ENCODE measurements at regions not wholly inside any gene's neighbourhood (a gene's known extent, or its start where the extent isn't known, plus 50 kb on each side); places are given as distances from the start of the nearest gene placed in this dataset.
A peak's percentile ranks its signal among the peaks of the same experiment; 100 is the strongest.
"Not testable (repeated sequence)": the region's sequence is repeated elsewhere in the genome, so short reads cannot be mapped to it uniquely, and the experiment has no call there.

DNA sequence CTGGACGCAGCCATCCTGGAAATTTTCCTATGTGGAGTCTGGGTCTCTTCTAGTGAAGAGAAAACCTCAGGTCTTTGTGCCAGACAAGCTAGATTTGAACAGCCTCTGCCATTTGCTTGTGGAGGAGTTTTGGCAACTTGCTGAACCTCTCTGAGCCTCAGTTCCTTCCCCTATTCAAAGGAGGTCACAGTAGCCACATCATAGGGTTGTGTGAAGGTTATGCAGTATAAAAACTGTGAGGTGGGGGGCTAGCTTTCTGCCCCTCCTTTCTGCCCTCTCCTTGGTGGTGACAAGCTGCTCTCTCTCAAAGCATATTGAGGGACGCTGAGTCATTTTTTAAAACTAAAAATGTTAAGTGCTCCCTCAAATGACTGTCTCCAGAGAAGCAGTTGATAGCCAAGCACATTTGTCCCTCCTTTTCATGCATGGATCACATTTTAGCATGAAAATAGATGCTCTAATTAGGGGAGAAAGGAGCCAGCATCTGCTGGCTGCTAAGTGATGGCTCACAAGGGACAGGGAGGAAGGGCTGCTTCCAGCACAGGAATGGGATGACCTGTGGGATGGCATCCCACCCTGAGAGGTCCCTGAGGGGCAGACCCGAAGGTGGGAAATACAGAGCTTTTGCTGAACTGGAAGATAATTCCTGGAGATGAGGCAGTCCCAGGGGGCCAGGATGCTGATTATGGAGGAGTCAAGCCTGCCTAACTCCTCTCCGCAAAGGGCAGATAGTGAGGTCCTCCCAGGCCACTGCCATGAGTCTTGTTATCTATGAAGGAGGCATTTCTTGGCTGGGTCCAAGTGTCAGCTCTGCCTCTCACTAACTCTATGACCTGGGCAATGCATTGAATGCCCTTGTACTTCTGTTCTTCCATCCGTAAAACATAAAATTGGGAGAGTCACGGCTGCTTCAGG is 218.8 kb downstream of the RAB11FIP4 start:
- DNase-seq = no peak

DNA sequence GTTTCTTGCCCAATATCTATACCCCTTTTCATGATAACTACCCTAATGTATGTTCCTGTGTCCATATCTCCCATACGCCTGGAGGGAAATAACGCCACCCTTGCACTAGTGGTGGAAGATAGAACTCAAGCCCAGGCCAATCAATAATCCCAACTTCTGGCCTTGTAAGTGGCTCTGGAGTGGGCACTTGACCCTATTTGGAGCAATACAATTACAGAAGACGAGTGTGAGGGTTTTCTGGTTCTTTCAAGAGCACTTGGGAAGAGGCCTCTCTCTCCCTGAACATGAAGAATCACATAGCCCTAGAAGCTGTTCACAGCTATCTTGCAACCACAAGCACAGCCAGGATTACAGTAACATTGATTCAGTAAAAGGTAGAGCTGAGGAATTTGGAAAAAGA is 217.9 kb downstream of the RAB11FIP4 start:
- DNase-seq = peak; percentile 5 to 22

DNA sequence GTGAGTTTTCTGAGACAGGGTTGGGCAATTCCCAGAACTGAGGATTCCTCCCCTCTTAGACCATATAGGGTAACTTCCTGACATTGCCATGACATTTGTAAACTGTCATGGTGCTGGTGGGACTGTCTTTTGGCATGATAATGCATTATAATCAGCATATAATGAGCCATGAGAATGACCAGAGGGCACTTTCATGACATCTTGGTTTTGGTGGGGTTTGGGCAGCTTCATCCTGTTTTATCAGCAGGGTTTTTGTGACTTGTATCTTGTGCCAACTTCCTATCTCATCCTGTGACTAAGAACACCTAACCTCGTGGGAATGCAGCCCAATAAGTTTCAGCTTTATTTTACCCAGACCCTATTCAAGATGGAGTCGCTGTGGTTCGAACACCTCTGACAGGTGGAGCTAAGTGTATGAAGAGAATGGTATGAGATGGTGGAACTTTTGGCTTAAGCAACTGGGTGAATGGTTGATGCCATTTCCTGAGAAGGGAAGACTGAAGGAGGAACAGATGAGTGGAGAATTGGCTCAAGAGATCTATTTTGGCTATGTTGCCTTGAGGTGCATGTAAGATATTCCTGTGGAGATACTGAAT is 217.3 kb downstream of the RAB11FIP4 start:
- no peak for DNase-seq

DNA sequence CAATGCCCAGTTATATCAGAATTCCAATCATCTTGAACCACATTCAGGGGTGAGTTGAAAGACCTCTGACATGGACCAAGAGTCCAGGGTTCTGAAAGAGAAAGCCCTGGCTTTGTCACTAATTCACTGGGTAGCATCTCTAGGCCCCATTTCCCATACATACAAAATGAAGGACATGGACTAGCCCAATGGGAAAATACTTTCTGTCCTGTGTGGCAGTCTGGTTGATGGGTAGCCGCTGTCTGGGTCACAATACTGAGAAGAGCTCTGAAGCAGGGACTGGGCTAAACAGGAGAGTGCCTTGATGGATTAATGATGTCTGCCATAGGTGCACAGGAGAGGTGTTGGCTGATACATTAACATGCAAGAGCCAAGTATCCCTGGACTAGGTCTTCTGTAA is 214.3 kb downstream of the RAB11FIP4 start:
- no peak for DNase-seq

DNA sequence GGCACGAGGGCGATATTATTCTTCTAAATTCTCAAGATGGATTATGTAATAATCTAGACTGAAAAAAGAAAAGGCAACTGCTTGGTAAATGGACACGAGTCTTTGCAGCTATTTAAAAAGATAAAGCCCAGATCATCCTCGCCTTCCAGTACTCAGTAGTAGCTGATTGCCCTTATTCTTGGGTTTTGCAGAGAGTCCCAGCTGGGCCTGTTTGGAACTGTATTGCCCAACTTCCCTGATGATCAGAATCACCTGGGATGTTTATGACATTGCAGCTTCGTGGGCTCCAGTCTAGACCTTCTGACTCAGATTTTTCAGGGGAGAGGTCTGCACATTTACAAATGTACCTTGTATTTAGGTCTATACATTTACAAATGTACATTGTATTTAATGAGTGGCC is 213.5 kb downstream of the RAB11FIP4 start:
- DNase-seq = no peak

DNA sequence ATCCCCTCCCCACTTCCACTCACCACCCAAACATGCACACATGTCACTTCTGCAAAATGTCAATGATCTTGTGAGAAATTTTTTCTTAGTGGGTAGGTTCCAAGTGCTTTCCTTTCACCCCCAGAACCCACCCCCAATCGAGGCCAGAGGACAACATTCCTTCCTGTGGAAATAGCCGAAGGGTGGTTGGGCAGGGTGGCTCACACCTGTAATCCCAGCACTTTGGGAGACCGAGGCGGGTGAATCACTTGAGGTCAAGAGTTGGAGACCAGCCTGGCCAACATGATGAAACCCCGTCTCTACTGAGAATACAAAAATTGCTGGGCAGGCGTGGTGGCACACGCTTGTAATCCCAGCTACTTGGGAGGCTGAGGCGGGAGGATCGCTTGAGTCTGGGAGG is 208.7 kb downstream of the RAB11FIP4 start:
- not testable (repeated sequence) for DNase-seq

DNA sequence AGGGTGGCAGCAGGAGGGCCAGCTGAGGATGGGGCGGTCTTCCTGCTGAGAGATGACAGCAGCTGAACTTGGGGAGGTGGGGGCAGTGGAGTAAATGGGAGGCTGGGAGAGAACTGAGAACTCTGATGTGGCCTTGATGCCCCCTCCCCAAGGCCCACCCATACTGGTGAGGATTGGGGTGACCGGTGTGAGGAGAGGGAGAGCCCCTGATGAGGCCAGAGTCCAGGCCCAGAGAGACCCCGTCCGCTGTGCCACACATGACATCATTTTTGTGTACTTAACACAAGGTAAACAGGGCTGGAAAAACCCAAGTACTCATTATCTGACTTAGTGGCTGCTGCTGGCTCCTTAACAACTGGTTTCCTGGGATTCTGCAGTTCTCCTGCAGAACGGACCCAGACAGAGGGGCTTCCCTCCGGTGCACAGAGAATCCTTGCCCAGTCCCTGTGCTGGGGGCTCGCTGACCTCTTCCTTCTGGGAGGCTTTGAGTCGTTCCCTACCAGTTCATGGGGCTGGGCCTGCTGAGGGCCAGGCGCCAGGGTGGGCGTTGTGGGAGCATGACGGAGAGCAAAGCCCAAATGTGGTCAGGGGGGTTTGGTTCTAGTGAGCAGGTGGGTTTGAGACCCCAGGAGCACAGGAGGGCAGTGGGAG is 207.6 kb downstream of the RAB11FIP4 start:
- DNase-seq = no peak

DNA sequence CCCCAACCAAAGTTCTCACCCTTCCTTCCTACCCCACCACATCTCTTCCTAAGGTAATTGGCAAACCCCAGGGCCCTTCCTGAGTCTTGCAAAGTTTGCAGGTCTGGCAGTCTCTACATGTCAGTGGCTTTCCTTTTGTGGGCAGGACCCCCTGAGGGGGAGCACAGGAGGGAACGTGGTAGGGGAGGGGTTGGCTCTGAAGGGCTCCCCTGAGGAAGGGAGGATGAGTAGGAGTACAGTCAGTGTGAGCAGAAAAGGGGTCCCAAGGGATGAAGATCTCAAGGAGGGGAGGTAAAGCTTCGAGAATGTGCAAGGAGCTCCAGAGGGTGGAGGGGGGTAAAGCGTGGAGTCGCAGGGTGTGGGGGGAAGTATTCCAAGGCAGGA is 206.9 kb downstream of the RAB11FIP4 start:
- no peak for DNase-seq

DNA sequence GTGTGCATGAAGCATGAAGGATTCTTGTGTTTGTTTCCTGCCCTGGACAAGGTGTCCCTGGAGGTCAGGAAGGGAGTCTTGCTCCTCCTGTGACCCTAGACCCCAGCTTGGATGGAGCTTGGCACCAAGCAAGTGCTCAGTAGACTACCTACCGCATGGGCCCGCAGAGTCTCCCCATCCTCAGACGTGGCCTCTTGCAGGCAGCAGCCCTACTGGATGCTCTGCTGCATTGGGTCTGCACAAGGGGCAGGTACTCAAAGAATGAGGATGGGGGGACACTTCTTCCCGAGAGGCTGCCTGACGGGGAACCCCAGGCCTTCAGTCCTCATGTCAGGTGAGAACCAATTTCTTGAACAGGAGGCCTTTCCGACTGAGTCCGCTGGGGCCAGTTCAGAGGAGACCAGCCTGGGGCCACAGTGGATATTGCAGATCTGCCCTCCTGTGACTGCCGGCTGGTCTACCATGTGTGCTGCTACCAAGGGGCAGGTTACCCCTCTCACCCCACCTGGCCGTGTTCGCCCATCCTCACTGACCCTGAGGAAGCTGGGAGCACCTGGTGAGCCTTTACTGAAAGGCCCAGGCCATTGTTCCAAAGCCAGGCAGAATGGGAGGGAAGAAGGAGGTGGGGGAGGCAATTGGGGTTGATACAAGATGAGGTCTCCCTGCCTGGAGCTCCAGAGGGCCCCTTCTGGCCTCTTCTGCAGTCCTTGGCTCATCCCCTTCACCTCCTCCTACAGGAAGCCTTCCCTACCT is 206.3 kb downstream of the RAB11FIP4 start:
- no peak for DNase-seq

DNA sequence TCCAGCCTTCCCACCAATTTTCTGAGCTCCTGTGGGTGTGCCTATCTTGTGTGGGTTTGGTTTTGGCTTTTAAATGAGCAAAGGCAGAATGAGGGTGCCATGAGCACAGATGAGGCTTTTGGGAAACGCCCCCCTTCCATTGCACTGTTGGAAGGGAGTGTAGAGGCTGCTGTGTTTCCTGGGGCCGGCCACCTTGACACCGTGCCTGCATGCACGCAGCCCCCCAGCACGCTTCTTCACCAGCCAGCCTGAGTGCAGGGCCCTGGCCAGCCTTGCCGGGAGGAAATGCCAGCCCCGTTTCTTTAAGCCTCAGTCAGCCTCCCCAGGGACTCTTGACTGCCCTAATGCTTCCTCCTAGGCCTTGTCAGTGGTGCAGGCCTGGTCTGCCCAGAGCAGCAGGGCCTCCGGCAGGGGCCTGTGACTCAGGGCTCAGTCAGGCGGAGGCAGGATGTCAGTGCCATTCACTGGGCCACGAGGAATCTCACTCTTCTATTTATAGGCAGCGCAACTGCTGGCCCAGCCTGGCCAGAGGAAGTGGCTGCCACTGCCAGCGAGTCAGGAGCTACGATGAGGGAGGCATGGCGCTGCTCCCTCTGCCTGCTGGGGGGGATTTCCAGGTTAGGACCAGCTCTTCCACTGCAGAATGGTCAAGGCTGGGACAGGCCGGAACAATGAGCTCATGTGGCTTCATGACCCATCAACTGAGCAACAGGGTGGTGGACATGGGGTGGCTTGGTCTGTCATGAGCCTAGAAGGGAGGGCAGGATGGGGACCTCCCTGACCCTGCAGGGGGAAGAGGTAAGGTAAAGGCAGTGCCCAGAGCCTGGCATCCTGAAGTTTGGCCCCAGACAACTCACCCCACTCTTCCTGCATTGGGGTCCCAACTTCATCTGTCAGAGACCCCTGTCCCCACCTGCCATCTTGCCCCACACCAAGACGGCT is 205.2 kb downstream of the RAB11FIP4 start:
- DNase-seq = peak in 1 of 2 experiments; percentile 1

DNA sequence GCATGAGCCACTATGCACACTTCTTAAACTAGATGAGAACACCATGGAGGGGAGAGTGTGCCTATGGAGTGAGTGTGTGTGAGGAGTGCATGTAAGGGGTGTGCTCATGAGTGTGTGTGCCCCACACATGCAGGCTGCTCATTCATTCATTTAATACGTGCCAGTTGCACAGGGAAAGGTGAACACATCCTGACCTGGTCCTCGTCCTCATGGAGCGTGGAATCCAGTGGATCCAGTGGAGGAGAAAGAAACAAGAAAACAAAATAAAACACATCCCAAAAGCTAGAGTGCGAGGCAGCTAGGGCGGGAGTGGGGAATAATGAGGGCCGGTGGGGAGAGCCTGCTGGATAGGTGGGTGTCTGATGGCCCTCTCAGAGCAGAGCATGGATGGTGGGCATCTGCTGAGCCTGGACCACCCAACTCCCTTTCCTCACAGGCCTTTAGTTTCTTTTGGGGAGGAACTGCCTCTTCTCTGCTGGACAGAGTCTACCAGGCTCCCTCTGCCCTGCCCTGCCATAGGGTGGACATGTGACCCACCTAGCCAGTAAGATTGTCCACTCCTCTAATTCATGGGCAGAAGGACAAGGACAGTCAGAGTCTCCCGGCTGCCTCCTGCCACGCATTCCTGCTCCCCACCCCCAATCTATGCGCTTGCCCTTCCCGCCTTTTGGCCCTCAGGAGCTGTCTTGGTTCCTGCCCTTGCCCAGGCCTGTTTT is 204.3 kb downstream of the RAB11FIP4 start:
- DNase-seq = no peak

DNA sequence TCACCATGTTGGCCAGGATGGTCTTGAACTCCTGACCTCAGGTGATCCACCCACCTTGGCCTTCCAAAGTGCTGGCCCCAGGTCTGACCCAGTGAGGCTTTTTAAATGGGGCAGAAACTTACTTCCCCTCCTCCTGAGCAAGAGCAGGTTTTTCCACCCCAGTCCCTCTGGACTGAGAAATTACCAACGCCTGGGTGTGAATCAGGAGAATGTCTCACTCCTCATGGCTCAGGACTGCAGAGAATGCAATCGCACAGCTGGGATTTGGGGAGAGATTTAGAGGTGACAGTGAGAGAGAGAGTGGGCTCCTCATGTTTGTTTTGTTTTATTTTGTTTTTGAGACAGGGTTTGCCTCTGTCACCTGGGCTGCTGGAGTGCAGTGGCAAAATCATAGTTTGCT is 203.6 kb downstream of the RAB11FIP4 start:
- no peak for DNase-seq

DNA sequence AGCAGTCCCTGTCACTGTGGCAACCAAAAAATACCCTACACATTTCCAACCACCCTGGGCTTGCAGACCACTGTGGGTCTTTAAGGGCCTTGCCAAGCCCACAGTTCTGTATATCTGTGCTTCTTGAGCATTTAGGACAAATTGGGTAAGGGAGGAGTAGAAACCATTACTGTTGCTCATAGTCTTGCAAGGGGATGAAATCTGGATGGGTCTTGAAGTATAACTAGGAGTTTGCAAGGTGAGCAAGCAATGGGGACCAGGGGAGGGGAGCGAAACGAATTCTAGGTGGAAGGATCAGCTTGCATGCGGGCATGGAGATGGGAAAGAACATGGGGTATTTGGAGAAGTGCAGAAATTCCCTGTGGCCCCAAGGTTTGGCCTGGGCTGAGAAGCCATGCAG is 202.9 kb downstream of the RAB11FIP4 start:
- no peak for DNase-seq

DNA sequence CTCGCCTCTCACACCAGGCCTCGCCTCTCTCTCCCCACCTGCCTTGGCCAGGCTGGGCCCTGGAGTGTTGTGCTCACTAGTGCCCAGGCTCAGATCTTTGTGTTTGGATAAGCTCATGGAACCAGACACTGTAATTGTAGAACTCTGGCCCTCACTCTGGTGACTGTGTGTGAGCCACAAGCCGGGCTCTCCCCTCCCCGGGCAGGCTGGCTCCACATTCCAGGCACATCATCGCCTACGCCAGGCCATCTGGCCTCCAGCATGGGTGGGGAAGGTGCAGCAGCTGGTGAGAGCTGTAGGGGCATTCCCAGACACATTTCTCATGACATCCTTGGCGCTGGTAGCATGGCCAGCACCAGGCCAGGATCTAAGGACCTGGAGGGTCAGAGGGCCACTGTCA is 202.3 kb downstream of the RAB11FIP4 start:
- no peak for DNase-seq

DNA sequence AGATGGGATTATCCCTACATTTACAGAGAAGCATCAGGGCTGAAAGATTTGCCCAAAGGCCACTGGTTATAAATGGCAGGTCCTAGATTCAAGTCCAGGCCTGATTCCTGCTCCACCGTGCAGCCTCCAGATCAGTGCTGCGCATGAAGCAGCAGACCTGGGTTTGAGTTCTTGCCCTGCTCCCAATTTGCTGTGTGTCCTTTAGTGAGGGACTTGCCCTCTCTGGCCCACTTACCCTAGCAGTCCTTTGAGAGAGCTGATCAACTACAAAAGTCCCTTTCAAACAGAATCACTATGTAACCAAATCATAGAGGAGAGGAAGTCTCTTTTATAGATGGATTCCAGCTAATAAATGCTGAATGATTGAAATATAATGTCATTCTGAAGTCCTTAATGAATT is 200.4 kb downstream of the RAB11FIP4 start:
- no peak for DNase-seq

DNA sequence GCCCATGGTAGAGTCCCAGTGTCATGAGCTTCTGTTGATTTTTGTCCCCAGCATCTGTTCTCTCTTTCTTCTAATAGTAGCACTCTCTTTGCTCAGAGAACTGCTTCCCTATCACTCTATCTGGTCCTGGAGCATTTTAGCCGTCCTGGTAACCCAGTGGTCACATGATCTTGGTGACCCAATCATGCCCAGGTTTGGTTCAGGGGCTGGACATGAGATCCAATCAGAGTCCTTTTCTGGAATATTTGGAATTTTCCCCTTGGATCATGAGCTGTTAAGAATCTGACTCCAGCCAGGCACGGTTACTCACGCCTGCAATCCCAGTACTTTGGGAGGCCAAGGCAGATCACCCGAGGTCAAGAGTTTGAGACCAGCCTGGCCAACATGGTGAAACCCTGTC is 197.0 kb downstream of the RAB11FIP4 start:
- no peak for DNase-seq

DNA sequence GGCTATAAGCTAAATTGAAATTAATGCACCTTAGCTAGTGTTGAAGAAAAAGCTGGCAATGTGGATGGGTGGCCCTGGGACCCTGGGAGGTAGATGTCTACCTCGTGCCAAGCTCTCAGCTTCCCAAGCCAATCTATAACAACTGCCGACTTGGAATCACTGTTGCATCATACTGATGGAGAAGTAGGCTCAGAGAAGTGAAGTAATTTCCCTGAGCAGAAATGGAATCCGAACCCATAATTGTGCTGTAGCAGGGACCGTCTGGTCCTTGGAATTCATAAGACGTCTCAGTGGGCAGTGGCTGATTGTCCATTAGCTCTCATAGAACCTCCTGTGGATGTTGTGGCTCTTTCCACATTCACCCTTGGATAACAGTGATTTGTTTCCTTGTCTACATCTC is 196.6 kb downstream of the RAB11FIP4 start:
- no peak for DNase-seq

Measured in NCI-H187 (cell line).